ENCODE measurements at regions not wholly inside any gene's neighbourhood (a gene's known extent, or its start where the extent isn't known, plus 50 kb on each side); places are given as distances from the start of the nearest gene placed in this dataset.
"Not testable (repeated sequence)": the region's sequence is repeated elsewhere in the genome, so short reads cannot be mapped to it uniquely, and the experiment has no call there.

- Mint-ChIP-seq H3K4me3 (ENCODE audit: low read depth, unreplicated experiment) (no peak overlapping the region), H3K4me1 (ENCODE audit: low read depth, unreplicated experiment) (no peaks in the 10 kb centered on the region), H3K27ac (ENCODE audit: unreplicated experiment) (no peak overlapping the region), H3K36me3 (ENCODE audit: insufficient read depth, unreplicated experiment) (no peaks in the 10 kb centered on the region), H3K27me3 (ENCODE audit: unreplicated experiment) (no peaks in the 10 kb centered on the region), H3K9me3 (ENCODE audit: low read depth, unreplicated experiment) (peaks cover 3% of the 10 kb centered on the region)
- TF ChIP-seq CTCF (IDR thresholded peaks at IDR 0.05; ENCODE audit: unreplicated experiment), result no peak
- intact Hi-C loops (cut with micrococcal nuclease; ENCODE audit: unreplicated experiment), result no loop called here
- no TSS peak for BruUV-seq (replicated peaks)
- CTCF ChIA-PET, result no interaction called here
- no peak for DNase-seq
Observed at GRCh38 chr7:123327661-123328060, 127.9 kb upstream of the SLC13A1 start.

DNA sequence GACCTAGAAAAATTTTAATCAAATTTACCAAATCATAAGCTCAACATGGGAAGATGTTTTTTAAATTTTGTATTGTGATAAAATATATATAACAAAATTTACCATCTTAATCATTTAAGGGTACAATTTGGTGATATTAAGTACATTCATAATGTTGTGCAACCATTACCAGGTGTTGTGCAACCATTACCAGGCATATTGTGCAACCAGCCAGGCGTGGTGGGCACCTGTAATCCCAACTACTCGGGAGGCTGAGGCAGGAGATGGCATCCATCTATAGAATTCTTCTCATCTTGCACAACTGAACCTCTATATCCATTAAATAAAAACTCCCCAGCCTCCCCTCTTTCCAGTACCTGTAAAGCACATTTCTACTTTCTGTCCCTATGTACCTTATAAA is 124.5 kb upstream of the SLC13A1 start:
- intact Hi-C loops (cut with micrococcal nuclease; ENCODE audit: unreplicated experiment), result no loop called here
- H3K4me1 Mint-ChIP-seq (ENCODE audit: low read depth, unreplicated experiment), result no peaks in the 10 kb centered on the region
- no TSS peak for BruUV-seq (replicated peaks)
- H3K27me3 Mint-ChIP-seq (ENCODE audit: unreplicated experiment), result no peaks in the 10 kb centered on the region
- DNase-seq, result no peak
- no peak overlapping the region for H3K4me3 Mint-ChIP-seq (ENCODE audit: low read depth, unreplicated experiment)
- H3K36me3 Mint-ChIP-seq (ENCODE audit: insufficient read depth, unreplicated experiment), result no peaks in the 10 kb centered on the region
- peaks cover 5% of the 10 kb centered on the region for H3K9me3 Mint-ChIP-seq (ENCODE audit: low read depth, unreplicated experiment)
- H3K27ac Mint-ChIP-seq (ENCODE audit: unreplicated experiment), result no peak overlapping the region
- no peak for TF ChIP-seq CTCF (IDR thresholded peaks at IDR 0.05; ENCODE audit: unreplicated experiment)
- CTCF ChIA-PET, result no interaction called here

DNA sequence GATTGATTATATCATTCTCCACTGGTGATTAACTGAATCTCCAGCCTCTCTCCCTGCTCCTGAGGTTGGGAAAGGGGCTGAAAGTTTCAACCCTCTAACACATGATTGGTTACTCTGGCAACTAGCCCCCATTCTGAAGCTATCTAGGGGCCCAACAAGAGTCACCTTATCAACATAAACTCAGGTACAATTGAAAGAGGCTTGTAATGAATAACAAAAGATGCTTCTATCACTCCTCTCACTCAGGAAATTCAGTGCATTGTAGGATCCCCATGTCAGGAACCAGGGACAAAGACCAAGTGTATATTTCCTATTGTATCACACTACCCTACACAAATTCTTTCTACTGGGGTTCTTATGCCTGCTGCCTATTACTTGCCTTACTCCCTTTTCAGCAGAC is 123.9 kb upstream of the SLC13A1 start:
- H3K4me3 Mint-ChIP-seq (ENCODE audit: low read depth, unreplicated experiment), result no peak overlapping the region

DNA sequence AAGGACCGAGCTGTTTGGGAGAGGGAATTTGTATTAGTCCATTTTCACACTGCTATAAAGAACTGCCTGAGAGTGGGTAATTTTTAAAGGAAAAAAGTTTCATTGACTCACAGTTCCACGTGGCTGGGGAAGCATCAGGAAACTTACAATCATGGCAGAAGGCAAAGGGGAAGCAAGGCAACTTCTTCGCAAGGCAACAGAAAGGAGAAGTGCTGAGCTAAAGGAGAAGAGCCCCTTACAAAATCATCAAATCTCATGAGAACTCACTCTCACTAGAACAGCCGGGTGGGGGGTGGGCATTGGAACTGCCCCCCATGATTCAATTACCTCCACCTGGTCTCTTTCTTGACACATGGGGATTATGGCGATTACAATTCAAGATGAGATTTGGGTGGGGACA is 121.8 kb upstream of the SLC13A1 start:
- H3K9me3 Mint-ChIP-seq (ENCODE audit: low read depth, unreplicated experiment); H3K36me3 Mint-ChIP-seq (ENCODE audit: insufficient read depth, unreplicated experiment); DNase-seq; BruUV-seq (replicated peaks); intact Hi-C loops (cut with micrococcal nuclease; ENCODE audit: unreplicated experiment); H3K27ac Mint-ChIP-seq (ENCODE audit: unreplicated experiment); CTCF ChIA-PET; H3K4me1 Mint-ChIP-seq (ENCODE audit: low read depth, unreplicated experiment); H3K27me3 Mint-ChIP-seq (ENCODE audit: unreplicated experiment); H3K4me3 Mint-ChIP-seq (ENCODE audit: low read depth, unreplicated experiment): not testable (repeated sequence)

More for the DNA sequence above, 123.9 kb upstream of the SLC13A1 start:
- no peak for DNase-seq
- CTCF ChIA-PET, result no interaction called here
- BruUV-seq (replicated peaks), result no TSS peak
- H3K4me1 Mint-ChIP-seq (ENCODE audit: low read depth, unreplicated experiment), result no peaks in the 10 kb centered on the region
- intact Hi-C loops (cut with micrococcal nuclease; ENCODE audit: unreplicated experiment), result no loop called here
- H3K27ac Mint-ChIP-seq (ENCODE audit: unreplicated experiment), result no peak overlapping the region
- no peaks in the 10 kb centered on the region for H3K36me3 Mint-ChIP-seq (ENCODE audit: insufficient read depth, unreplicated experiment)
- peaks cover 5% of the 10 kb centered on the region for H3K9me3 Mint-ChIP-seq (ENCODE audit: low read depth, unreplicated experiment)
- TF ChIP-seq CTCF (IDR thresholded peaks at IDR 0.05; ENCODE audit: unreplicated experiment), result no peak
- H3K27me3 Mint-ChIP-seq (ENCODE audit: unreplicated experiment), result no peaks in the 10 kb centered on the region

GRCh38 chr7:123319911-123320310 is 120.1 kb upstream of the SLC13A1 start:
- H3K4me1 Mint-ChIP-seq (ENCODE audit: low read depth, unreplicated experiment), result no peaks in the 10 kb centered on the region
- no peak for TF ChIP-seq CTCF (IDR thresholded peaks at IDR 0.05; ENCODE audit: unreplicated experiment)
- no peak overlapping the region for H3K4me3 Mint-ChIP-seq (ENCODE audit: low read depth, unreplicated experiment)
- no peaks in the 10 kb centered on the region for H3K27me3 Mint-ChIP-seq (ENCODE audit: unreplicated experiment)
- no TSS peak for BruUV-seq (replicated peaks)
- H3K27ac Mint-ChIP-seq (ENCODE audit: unreplicated experiment), result no peak overlapping the region
- intact Hi-C loops (cut with micrococcal nuclease; ENCODE audit: unreplicated experiment), result no loop called here
- no peaks in the 10 kb centered on the region for H3K36me3 Mint-ChIP-seq (ENCODE audit: insufficient read depth, unreplicated experiment)
- DNase-seq, result no peak
- CTCF ChIA-PET, result interaction anchor here (0.5 to 0.7 kb wide), 2 partner anchors 8 to 74 kb away, joined by 3 read pairs; no protein-coding TSS in a partner anchor
- H3K9me3 Mint-ChIP-seq (ENCODE audit: low read depth, unreplicated experiment), result peaks cover 5% of the 10 kb centered on the region

All from Calu3 (cell line).